ENCODE measurements at regions not wholly inside any gene's neighbourhood (a gene's known extent, or its start where the extent isn't known, plus 50 kb on each side); places are given as distances from the start of the nearest gene placed in this dataset.

DNA sequence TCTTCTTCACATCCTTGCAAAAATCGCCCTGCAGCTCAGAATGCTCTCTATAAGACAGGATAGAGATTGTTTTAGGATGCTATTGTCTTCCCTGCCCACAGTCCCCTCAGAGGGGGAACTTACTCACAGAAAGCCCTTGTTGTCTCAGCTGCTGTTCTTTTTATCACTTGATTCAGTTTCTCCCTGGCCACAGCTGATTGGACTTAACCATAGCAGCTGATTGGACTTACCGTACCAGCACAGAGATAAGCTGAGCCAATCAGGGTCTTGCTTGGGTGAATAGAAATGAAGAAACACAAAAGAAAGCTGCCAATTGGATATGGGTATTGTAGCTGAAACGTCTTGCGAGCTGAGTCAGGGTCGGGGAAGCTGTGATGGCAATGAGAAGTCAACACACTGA, 194.2 kb upstream of the MEX3C start (continued):
- TF ChIP-seq, protein P1, sequence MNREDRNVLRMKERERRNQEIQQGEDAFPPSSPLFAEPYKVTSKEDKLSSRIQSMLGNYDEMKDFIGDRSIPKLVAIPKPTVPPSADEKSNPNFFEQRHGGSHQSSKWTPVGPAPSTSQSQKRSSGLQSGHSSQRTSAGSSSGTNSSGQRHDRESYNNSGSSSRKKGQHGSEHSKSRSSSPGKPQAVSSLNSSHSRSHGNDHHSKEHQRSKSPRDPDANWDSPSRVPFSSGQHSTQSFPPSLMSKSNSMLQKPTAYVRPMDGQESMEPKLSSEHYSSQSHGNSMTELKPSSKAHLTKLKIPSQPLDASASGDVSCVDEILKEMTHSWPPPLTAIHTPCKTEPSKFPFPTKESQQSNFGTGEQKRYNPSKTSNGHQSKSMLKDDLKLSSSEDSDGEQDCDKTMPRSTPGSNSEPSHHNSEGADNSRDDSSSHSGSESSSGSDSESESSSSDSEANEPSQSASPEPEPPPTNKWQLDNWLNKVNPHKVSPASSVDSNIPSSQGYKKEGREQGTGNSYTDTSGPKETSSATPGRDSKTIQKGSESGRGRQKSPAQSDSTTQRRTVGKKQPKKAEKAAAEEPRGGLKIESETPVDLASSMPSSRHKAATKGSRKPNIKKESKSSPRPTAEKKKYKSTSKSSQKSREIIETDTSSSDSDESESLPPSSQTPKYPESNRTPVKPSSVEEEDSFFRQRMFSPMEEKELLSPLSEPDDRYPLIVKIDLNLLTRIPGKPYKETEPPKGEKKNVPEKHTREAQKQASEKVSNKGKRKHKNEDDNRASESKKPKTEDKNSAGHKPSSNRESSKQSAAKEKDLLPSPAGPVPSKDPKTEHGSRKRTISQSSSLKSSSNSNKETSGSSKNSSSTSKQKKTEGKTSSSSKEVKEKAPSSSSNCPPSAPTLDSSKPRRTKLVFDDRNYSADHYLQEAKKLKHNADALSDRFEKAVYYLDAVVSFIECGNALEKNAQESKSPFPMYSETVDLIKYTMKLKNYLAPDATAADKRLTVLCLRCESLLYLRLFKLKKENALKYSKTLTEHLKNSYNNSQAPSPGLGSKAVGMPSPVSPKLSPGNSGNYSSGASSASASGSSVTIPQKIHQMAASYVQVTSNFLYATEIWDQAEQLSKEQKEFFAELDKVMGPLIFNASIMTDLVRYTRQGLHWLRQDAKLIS (CRISPR knock-in tag; IDR thresholded peaks at IDR 0.05), result no peak
- TF ChIP-seq ZFPM2 (CRISPR knock-in tag; IDR thresholded peaks at IDR 0.05) (no peak), IFI16 (CRISPR knock-in tag; IDR thresholded peaks at IDR 0.05) (no peak), MYNN (IDR thresholded peaks at IDR 0.05) (no peak), MYNN (CRISPR knock-in tag; IDR thresholded peaks at IDR 0.05) (no peak), PCBP1 (IDR thresholded peaks at IDR 0.05; ENCODE audit: low read depth, low read length, poor library complexity, severe bottlenecking) (no peak)
- TF ChIP-seq, protein P2, sequence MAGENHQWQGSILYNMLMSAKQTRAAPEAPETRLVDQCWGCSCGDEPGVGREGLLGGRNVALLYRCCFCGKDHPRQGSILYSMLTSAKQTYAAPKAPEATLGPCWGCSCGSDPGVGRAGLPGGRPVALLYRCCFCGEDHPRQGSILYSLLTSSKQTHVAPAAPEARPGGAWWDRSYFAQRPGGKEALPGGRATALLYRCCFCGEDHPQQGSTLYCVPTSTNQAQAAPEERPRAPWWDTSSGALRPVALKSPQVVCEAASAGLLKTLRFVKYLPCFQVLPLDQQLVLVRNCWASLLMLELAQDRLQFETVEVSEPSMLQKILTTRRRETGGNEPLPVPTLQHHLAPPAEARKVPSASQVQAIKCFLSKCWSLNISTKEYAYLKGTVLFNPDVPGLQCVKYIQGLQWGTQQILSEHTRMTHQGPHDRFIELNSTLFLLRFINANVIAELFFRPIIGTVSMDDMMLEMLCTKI (IDR thresholded peaks at IDR 0.05; ENCODE audit: partially characterized antibody), result no peak
- TF ChIP-seq, protein P3, sequence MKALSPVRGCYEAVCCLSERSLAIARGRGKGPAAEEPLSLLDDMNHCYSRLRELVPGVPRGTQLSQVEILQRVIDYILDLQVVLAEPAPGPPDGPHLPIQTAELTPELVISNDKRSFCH (CRISPR knock-in tag; IDR thresholded peaks at IDR 0.05), result no peak
- TF ChIP-seq, protein P3 (tag; IDR thresholded peaks at IDR 0.05), result no peak

Measured in K562 (cell line).